Thoracic aorta (tissue), 2 donors: ENCODE measurements at regions not wholly inside any gene's neighbourhood (a gene's known extent, or its start where the extent isn't known, plus 50 kb on each side); places are given as distances from the start of the nearest gene placed in this dataset.
"Not testable (repeated sequence)": the region's sequence is repeated elsewhere in the genome, so short reads cannot be mapped to it uniquely, and the experiment has no call there.

Experiments
- ATAC-seq: fragments of 150-250 bp; one replicate; pipeline ENCODE4 v1.8.0; 2017; ENCODE audit warnings: low read depth; ENCODE audit not compliant: insufficient number of reproducible peaks, low FRiP score
- DNase-seq: peaks from one replicate; pipeline ENCODE4 v3.0.0-alpha.2; 2020; ENCODE audit warnings: low spot score
- H3K27ac ChIP-seq, 2 donors: fragments of 200-600 bp; sonication (generic); 1 replicate in 1 of 2; 2 replicates in 1 of 2; pipeline ENCODE4 v1.5.1; 2016; ENCODE audit warnings: mild to moderate bottlenecking in 2 of 2, moderate library complexity in 2 of 2
- H3K27me3 ChIP-seq: fragments of 200-600 bp; sonication (generic); replicated peaks from 2 replicates; pipeline ENCODE4 v1.6.0; 2016; ENCODE audit warnings: mild to moderate bottlenecking; ENCODE audit not compliant: insufficient read depth
- H3K36me3 ChIP-seq: fragments of 200-600 bp; sonication (generic); one replicate; pipeline ENCODE4 v1.5.1; 2016
- H3K4me1 ChIP-seq, 2 donors: fragments of 200-600 bp; sonication (generic); 1 replicate in 1 of 2; 2 replicates in 1 of 2; pipeline versions ENCODE4 v1.5.1 to v1.6.0; 2016; ENCODE audit warnings: low read depth in 2 of 2, mild to moderate bottlenecking in 1 of 2; ENCODE audit not compliant: control insufficient read depth in 1 of 2
- H3K4me3 ChIP-seq: fragments of 200-600 bp; sonication (generic); 2 replicates; pipeline ENCODE4 v1.5.1; 2016; ENCODE audit warnings: mild to moderate bottlenecking
- H3K9me3 ChIP-seq: fragments of 200-600 bp; sonication (generic); 2 replicates; pipeline ENCODE4 v1.5.1; 2016
- TF ChIP-seq, protein P1 (sequence below): fragments of 200-600 bp; sonication (generic); IDR thresholded peaks from one replicate; pipeline ENCODE4 v1.5.1; 2019; ENCODE audit warnings: antibody characterized with exemption

DNA sequence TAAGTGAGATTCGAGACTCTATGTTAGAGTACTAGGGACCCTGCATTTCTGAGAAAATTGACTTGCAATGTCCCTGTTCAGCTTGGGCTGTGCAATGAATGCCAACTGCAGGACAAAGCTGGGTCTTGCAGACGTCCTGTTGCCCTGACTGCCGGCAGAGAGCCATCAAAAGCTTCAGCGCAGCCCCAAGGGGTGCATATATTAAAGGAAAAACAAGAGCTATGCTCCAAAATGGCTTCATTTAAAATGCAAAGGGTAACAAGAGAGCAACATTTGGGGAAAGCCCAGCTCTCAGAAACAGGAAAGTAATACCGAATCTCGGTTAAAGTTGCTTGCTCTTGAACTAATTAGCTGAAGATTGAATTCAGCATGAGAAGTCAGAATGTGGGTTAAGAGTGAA, 110.9 kb upstream of the PNPT1 start:
- Histone ChIP-seq H3K36me3 (no peaks in the 10 kb centered on the region), H3K27me3 (no peaks in the 10 kb centered on the region), H3K4me3 (no peak overlapping the region), H3K27ac (peak overlapping the region in 1 of 2 donors; percentile 9), H3K9me3 (no peaks in the 10 kb centered on the region), H3K4me1 (peaks cover 5 to 40% of the 10 kb centered on the region in 2 donors)
- DNase-seq = no peak
- TF ChIP-seq, protein P1, sequence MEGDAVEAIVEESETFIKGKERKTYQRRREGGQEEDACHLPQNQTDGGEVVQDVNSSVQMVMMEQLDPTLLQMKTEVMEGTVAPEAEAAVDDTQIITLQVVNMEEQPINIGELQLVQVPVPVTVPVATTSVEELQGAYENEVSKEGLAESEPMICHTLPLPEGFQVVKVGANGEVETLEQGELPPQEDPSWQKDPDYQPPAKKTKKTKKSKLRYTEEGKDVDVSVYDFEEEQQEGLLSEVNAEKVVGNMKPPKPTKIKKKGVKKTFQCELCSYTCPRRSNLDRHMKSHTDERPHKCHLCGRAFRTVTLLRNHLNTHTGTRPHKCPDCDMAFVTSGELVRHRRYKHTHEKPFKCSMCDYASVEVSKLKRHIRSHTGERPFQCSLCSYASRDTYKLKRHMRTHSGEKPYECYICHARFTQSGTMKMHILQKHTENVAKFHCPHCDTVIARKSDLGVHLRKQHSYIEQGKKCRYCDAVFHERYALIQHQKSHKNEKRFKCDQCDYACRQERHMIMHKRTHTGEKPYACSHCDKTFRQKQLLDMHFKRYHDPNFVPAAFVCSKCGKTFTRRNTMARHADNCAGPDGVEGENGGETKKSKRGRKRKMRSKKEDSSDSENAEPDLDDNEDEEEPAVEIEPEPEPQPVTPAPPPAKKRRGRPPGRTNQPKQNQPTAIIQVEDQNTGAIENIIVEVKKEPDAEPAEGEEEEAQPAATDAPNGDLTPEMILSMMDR = no peak
- ATAC-seq = no peak

DNA sequence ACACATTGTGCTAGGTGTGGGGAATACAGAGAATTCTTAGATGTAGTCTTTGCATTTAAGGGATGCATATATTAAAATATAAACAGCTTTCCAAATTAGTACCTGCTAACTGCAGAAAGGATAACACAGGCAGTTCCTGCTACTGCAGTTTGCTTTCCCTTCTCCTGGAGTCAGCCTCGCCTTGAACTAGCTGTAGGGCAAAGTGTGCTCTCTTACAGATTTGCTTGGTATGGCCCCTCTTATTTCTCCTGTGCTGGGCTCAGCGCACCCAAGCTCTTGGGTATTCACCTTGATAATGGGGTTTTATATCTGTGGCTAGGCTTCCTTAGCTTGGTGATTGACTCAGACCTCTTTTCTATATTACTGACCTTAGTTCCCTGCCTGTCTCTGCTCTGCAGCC, 108.4 kb upstream of the PNPT1 start:
- Histone ChIP-seq H3K4me1 (peaks cover 5 to 29% of the 10 kb centered on the region in 2 donors), H3K27me3 (no peaks in the 10 kb centered on the region), H3K4me3 (no peak overlapping the region), H3K9me3 (no peaks in the 10 kb centered on the region), H3K36me3 (no peaks in the 10 kb centered on the region), H3K27ac (no peak overlapping the region)
- no peak for ATAC-seq
- no peak for DNase-seq
- TF ChIP-seq, protein P1 = no peak

DNA sequence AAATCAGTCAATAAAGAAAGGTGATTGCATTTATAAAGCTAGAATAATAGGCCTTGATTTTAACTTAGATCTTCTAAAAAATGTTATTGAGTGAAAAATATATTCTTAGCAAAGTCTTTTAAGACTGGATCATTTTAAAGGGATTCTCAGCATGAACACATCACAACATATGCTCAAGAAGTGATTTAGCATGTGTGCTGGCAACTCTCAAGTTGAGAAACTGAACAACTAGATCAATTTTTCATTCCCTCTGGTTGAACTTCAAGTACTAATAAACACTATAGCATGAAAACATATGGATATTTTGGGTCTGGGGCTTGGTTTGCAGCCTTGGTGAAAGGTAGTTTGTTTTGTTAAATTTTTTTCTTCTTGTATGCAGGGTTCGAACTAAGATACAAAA, 107.8 kb upstream of the PNPT1 start:
- no peak for DNase-seq
- H3K27me3 ChIP-seq = no peaks in the 10 kb centered on the region
- H3K4me1 ChIP-seq = peaks cover 5 to 25% of the 10 kb centered on the region in 2 donors
- no peaks in the 10 kb centered on the region for H3K36me3 ChIP-seq
- TF ChIP-seq, protein P1 = no peak
- ATAC-seq = no peak
- H3K9me3 ChIP-seq = no peaks in the 10 kb centered on the region
- no peak overlapping the region for H3K27ac ChIP-seq
- H3K4me3 ChIP-seq = no peak overlapping the region

DNA sequence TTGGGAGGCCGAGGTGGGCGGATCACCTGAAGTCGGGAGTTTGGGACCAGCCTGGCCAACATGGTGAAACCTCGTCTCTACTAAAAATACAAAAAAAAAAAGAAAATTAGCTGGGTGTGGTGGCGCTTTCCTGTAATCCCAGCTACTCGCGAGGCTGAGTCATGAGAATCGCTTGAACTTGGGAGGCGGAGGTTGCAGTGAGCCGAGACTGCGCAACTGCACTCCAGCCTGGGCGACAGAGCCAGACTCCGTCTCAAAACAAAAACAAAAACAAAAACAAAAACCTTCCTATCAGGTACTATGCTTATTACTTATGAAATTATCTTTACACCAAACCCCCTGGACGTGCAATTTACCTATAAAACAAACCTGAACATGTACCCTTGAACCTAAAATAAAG, 106.0 kb upstream of the PNPT1 start:
- not testable (repeated sequence) for H3K36me3 ChIP-seq, H3K4me1 ChIP-seq, DNase-seq, H3K27me3 ChIP-seq, H3K9me3 ChIP-seq, H3K27ac ChIP-seq, H3K4me3 ChIP-seq, ATAC-seq

DNA sequence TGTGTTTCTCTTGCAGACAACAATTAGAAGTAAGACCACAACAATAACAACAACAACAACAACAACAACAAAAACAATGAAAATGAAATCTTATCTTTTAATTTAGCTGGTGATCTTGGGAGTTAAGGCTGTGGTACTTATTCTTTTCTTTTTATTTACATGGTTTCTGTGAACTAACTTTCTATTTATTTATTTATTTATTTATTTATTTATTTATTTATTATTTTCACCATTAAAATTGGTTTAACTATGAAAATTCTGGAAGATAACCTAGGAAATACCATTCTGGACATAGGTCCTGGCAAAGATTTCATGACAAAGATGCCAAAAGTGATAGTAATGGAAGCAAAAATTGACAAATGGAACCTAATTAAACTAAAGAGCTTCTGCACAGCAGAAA, 102.5 kb upstream of the PNPT1 start:
- Histone ChIP-seq H3K4me1 (no peaks in the 10 kb centered on the region), H3K9me3 (no peaks in the 10 kb centered on the region), H3K27ac (no peak overlapping the region), H3K36me3 (no peaks in the 10 kb centered on the region), H3K27me3 (no peaks in the 10 kb centered on the region), H3K4me3 (no peak overlapping the region)
- TF ChIP-seq, protein P1 = no peak
- no peak for DNase-seq
- no peak for ATAC-seq

DNA sequence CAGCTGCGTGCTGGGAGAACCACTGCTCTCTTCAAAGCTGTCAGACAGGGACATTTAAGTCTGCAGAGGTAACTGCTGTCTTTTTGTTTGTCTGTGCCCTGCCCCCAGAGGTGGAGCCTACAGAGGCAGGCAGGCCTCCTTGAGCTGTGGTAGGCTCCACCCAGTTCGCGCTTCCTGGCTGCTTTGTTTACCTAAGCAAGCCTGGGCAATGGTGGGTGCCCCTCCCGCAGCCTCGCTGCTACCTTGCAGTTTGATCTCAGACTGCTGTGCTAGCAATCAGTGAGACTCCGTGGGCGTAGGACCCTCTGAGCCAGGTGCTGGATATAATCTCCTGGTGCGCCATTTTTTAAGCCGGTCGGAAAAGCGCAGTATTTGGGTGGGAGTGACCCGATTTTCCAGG, 100.0 kb upstream of the PNPT1 start:
- H3K36me3 ChIP-seq, ATAC-seq, H3K4me1 ChIP-seq, DNase-seq, H3K9me3 ChIP-seq, H3K4me3 ChIP-seq, H3K27ac ChIP-seq, H3K27me3 ChIP-seq: not testable (repeated sequence)
